Neural crest cell (in vitro differentiated cells): ENCODE measurements at regions not wholly inside any gene's neighbourhood (a gene's known extent, or its start where the extent isn't known, plus 50 kb on each side); places are given as distances from the start of the nearest gene placed in this dataset.

Experiments used
- DNase-seq: peaks from one replicate; pipeline ENCODE4 v3.0.0; 2021; ENCODE audit warnings: low read depth, mixed read lengths, low spot score
- H3K27ac Mint-ChIP-seq: one replicate; pipeline ENCODE4 v1.8.0; 2021; ENCODE audit warnings: mild to moderate bottlenecking, mixed read lengths; ENCODE audit not compliant: unreplicated experiment
- H3K27me3 Mint-ChIP-seq: 2 replicates; pipeline ENCODE4 v1.8.0; 2021; ENCODE audit warnings: low read depth, mild to moderate bottlenecking, mixed read lengths
- H3K36me3 Mint-ChIP-seq: 2 replicates; pipeline ENCODE4 v1.8.0; 2021; ENCODE audit warnings: low read depth, mild to moderate bottlenecking, mixed read lengths
- H3K4me1 Mint-ChIP-seq: 2 replicates; pipeline ENCODE4 v1.8.0; 2021; ENCODE audit warnings: mixed read lengths
- H3K4me3 Mint-ChIP-seq: one replicate; pipeline ENCODE4 v1.8.0; 2021; ENCODE audit warnings: mild to moderate bottlenecking, mixed read lengths
- H3K9me3 Mint-ChIP-seq: 2 replicates; pipeline ENCODE4 v1.8.0; 2021; ENCODE audit warnings: mixed read lengths
- CTCF ChIP-seq: fragments of 200-600 bp; sonication (generic); conservative IDR thresholded peaks from 2 replicates; pipeline ENCODE4 v1.5.0; 2021; ENCODE audit warnings: antibody characterized with exemption, mild to moderate bottlenecking

- H3K27me3 Mint-ChIP-seq, result no peaks in the 10 kb centered on the region
- H3K27ac Mint-ChIP-seq, result no peak overlapping the region
- no peaks in the 10 kb centered on the region for H3K4me1 Mint-ChIP-seq
- H3K36me3 Mint-ChIP-seq, result no peaks in the 10 kb centered on the region
- DNase-seq, result no peak
- H3K4me3 Mint-ChIP-seq, result no peak overlapping the region
- H3K9me3 Mint-ChIP-seq, result no peaks in the 10 kb centered on the region
- no peak for TF ChIP-seq CTCF
Measured at GRCh38 chr12:114790276-114790675, 106.3 kb upstream of the TBX3 start.

- Mint-ChIP-seq H3K36me3 (no peaks in the 10 kb centered on the region), H3K9me3 (no peaks in the 10 kb centered on the region), H3K27ac (no peak overlapping the region), H3K4me3 (no peak overlapping the region), H3K4me1 (peaks cover 1% of the 10 kb centered on the region), H3K27me3 (no peaks in the 10 kb centered on the region)
- DNase-seq, result no peak
- no peak for TF ChIP-seq CTCF
Measured at GRCh38 chr12:114789821-114790220, 105.8 kb upstream of the TBX3 start.

- no peak overlapping the region for H3K27ac Mint-ChIP-seq
- no peaks in the 10 kb centered on the region for H3K9me3 Mint-ChIP-seq
- H3K4me1 Mint-ChIP-seq, result peaks cover 6% of the 10 kb centered on the region
- DNase-seq, result no peak
- no peak overlapping the region for H3K4me3 Mint-ChIP-seq
- TF ChIP-seq CTCF, result no peak
- H3K36me3 Mint-ChIP-seq, result no peaks in the 10 kb centered on the region
- H3K27me3 Mint-ChIP-seq, result no peaks in the 10 kb centered on the region
Measured at GRCh38 chr12:114789276-114789675, 105.3 kb upstream of the TBX3 start.

GRCh38 chr12:114784526-114784925, 100.6 kb upstream of the TBX3 start:
- H3K27me3 Mint-ChIP-seq, result no peaks in the 10 kb centered on the region
- H3K4me1 Mint-ChIP-seq, result peaks cover 14% of the 10 kb centered on the region
- DNase-seq, result no peak
- no peak overlapping the region for H3K4me3 Mint-ChIP-seq
- TF ChIP-seq CTCF, result no peak
- no peaks in the 10 kb centered on the region for H3K9me3 Mint-ChIP-seq
- no peak overlapping the region for H3K27ac Mint-ChIP-seq
- no peaks in the 10 kb centered on the region for H3K36me3 Mint-ChIP-seq

GRCh38 chr12:114783089-114783618, 99.2 kb upstream of the TBX3 start:
- Mint-ChIP-seq H3K9me3 (no peaks in the 10 kb centered on the region), H3K4me3 (no peak overlapping the region), H3K36me3 (no peaks in the 10 kb centered on the region), H3K27me3 (no peaks in the 10 kb centered on the region), H3K27ac (no peak overlapping the region), H3K4me1 (peaks cover 14% of the 10 kb centered on the region)
- no peak for DNase-seq
- no peak for TF ChIP-seq CTCF
